Fibroblast of lung (primary cell): ENCODE measurements at regions not wholly inside any gene's neighbourhood (a gene's known extent, or its start where the extent isn't known, plus 50 kb on each side); places are given as distances from the start of the nearest gene placed in this dataset.

Experiments
- DNase-seq, 2 donors: peaks; one replicate each; pipeline versions ENCODE4 v3.0.0 to v3.0.0-alpha.2; 2010; ENCODE audit warnings: low read depth in 2 of 2
- H2AFZ ChIP-seq: 2 replicates; pipeline ENCODE4 v1.5.1; 2012; ENCODE audit warnings: low read length, control low read depth, inconsistent platforms
- H3K27ac ChIP-seq: 2 replicates; pipeline ENCODE4 v1.5.1; 2011; ENCODE audit warnings: low read length, control low read depth; ENCODE audit not compliant: insufficient read depth
- H3K27me3 ChIP-seq: 2 replicates; pipeline ENCODE4 v1.5.1; 2011; ENCODE audit warnings: mild to moderate bottlenecking, low read length; ENCODE audit not compliant: control insufficient read depth, insufficient read depth
- H3K36me3 ChIP-seq: 2 replicates; pipeline ENCODE4 v1.5.1; 2011; ENCODE audit warnings: low read length; ENCODE audit not compliant: control insufficient read depth, insufficient read depth
- H3K4me1 ChIP-seq: 2 replicates; pipeline ENCODE4 v1.5.1; 2011; ENCODE audit warnings: low read length; ENCODE audit not compliant: control insufficient read depth, insufficient read depth; ENCODE audit errors: extremely low read depth
- H3K4me2 ChIP-seq: 2 replicates; pipeline ENCODE4 v1.5.1; 2011; ENCODE audit warnings: low read length, control low read depth; ENCODE audit not compliant: insufficient read depth; ENCODE audit errors: extremely low read depth
- H3K4me3 ChIP-seq, 4 experiments: fragments of 200-600 bp in 1 of 4; sonication (generic) in 1 of 4; replicated peaks in 1 of 4; 2 replicates each; pipeline ENCODE4 v1.5.1; 2011 to 2016; ENCODE audit warnings: low read length in 4 of 4, low read depth in 3 of 4, mild to moderate bottlenecking in 3 of 4, control low read depth in 2 of 4, inconsistent platforms in 1 of 4, mixed read lengths in 1 of 4; ENCODE audit not compliant: insufficient read depth in 1 of 4; ENCODE audit errors: control extremely low read depth in 1 of 4
- H3K79me2 ChIP-seq: 2 replicates; pipeline ENCODE4 v1.5.1; 2012; ENCODE audit warnings: mild to moderate bottlenecking, low read length, inconsistent platforms; ENCODE audit not compliant: control insufficient read depth, insufficient read depth
- H3K9ac ChIP-seq: 2 replicates; pipeline ENCODE4 v1.5.1; 2011; ENCODE audit warnings: mild to moderate bottlenecking, low read length, control low read depth; ENCODE audit not compliant: insufficient read depth
- H3K9me3 ChIP-seq: 2 replicates; pipeline ENCODE4 v1.5.1; 2012; ENCODE audit warnings: low read depth, low read length; ENCODE audit not compliant: control insufficient read depth, insufficient read depth
- H4K20me1 ChIP-seq: 2 replicates; pipeline ENCODE4 v1.5.1; 2011; ENCODE audit warnings: low read length; ENCODE audit not compliant: control insufficient read depth, insufficient read depth; ENCODE audit errors: extremely low read depth
- CTCF ChIP-seq, 2 donors: IDR thresholded peaks in 1 of 2; conservative IDR thresholded peaks in 1 of 2; 1 replicate in 1 of 2; 2 replicates in 1 of 2; pipeline ENCODE4 v1.5.1; 2011 to 2012; ENCODE audit warnings: low read length in 2 of 2, control low read depth in 1 of 2, inconsistent platforms in 1 of 2, low read depth in 1 of 2, mild to moderate bottlenecking in 1 of 2
- EZH2 ChIP-seq: IDR thresholded peaks from 2 replicates; pipeline ENCODE4 v1.5.1; 2012; ENCODE audit warnings: low read length, control low read depth, mild to moderate bottlenecking; ENCODE audit errors: missing control alignments

- no peak overlapping the region for H2AFZ ChIP-seq
- no peaks in the 10 kb centered on the region for H3K36me3 ChIP-seq
- no peak overlapping the region for H3K4me3 ChIP-seq
- H3K79me2 ChIP-seq: no peaks in the 10 kb centered on the region
- H3K4me2 ChIP-seq: no peak overlapping the region
- no peak overlapping the region for H3K27ac ChIP-seq
- no peaks in the 10 kb centered on the region for H4K20me1 ChIP-seq
- H3K9ac ChIP-seq: no peak overlapping the region
- no peak for DNase-seq
- no peak for TF ChIP-seq CTCF (conservative IDR thresholded peaks at IDR 0.05 in 1 of 2, IDR thresholded peaks at IDR 0.05 in 1 of 2; ENCODE audit: low read depth in 1 of 2, low read length in 2 of 2)
- TF ChIP-seq EZH2: no peak
- H3K27me3 ChIP-seq: no peaks in the 10 kb centered on the region
- no peaks in the 10 kb centered on the region for H3K9me3 ChIP-seq
- no peaks in the 10 kb centered on the region for H3K4me1 ChIP-seq
These were observed 116.1 kb upstream of the DNAJC19 start for GRCh38 chr3:181105646-181106045.

DNA sequence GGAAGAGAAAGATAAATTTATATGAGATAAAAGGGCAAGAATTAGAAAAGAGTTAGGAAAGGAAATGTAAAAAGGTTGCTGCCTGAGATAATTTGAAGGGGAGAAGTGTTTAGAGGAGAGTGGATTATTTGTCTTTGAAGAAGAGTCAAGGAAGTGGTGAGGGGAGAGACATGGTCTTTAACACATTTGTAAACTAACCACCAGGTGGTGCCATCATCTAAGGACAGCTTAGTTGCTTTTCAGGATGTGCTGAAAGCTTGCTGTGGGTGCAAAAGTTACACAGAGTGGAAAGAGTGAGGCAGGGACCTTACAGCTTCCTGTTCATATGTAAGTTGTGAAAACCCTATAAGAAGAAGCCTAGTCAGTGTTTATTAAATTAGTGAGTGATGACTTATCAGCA is 114.1 kb upstream of the DNAJC19 start:
- Histone ChIP-seq H4K20me1 (no peaks in the 10 kb centered on the region), H3K79me2 (no peaks in the 10 kb centered on the region), H3K27ac (no peak overlapping the region), H3K4me3 (no peak overlapping the region), H3K9me3 (no peaks in the 10 kb centered on the region), H2AFZ (no peak overlapping the region), H3K36me3 (no peaks in the 10 kb centered on the region), H3K4me1 (no peaks in the 10 kb centered on the region), H3K4me2 (no peak overlapping the region), H3K27me3 (no peaks in the 10 kb centered on the region), H3K9ac (no peak overlapping the region)
- no peak for TF ChIP-seq EZH2
- TF ChIP-seq CTCF (conservative IDR thresholded peaks at IDR 0.05 in 1 of 2, IDR thresholded peaks at IDR 0.05 in 1 of 2; ENCODE audit: low read depth in 1 of 2, low read length in 2 of 2): peak in 1 of 2 donors; percentile 3
- DNase-seq: peak in 1 of 2 donors; percentile 0

GRCh38 chr3:181086011-181086410 is 96.5 kb upstream of the DNAJC19 start:
- Histone ChIP-seq H3K4me2 (no peak overlapping the region), H3K27ac (no peak overlapping the region), H2AFZ (no peak overlapping the region), H3K9ac (no peak overlapping the region), H3K9me3 (no peaks in the 10 kb centered on the region), H3K27me3 (no peaks in the 10 kb centered on the region), H3K4me3 (no peak overlapping the region), H4K20me1 (no peaks in the 10 kb centered on the region), H3K36me3 (no peaks in the 10 kb centered on the region), H3K79me2 (no peaks in the 10 kb centered on the region), H3K4me1 (no peaks in the 10 kb centered on the region)
- TF ChIP-seq EZH2 (no peak), CTCF (conservative IDR thresholded peaks at IDR 0.05 in 1 of 2, IDR thresholded peaks at IDR 0.05 in 1 of 2; ENCODE audit: low read depth in 1 of 2, low read length in 2 of 2) (no peak)
- no peak for DNase-seq
